ENCODE measurements at regions not wholly inside any gene's neighbourhood (a gene's known extent, or its start where the extent isn't known, plus 50 kb on each side); places are given as distances from the start of the nearest gene placed in this dataset.

DNA sequence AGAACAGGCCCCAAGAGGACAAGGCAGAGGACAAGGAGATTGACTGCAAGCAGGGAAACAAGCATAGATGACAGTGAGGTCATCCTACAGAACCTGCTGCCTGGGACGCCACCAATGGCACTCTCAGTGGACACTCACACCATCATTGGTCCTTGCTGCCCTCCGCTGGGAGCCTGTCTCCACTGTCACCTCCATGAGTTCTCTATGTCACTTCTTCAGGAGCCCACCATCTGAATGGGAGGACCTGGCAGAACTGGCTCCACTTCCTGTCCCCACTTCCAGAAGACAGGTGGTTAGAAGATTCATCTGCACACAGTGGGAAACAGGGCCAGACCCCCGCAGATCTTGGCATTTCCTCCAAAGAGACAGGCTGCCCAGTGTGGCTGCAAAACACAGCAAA lies 188.9 kb downstream of the HSD17B3 start:
- TF ChIP-seq POLR2A (IDR thresholded peaks at IDR 0.05; ENCODE audit: low read depth) (no peak), POLR2AphosphoS5 (IDR thresholded peaks at IDR 0.05) (no peak), EP300 (IDR thresholded peaks at IDR 0.05) (no peak)
- TF ChIP-seq, protein P1, sequence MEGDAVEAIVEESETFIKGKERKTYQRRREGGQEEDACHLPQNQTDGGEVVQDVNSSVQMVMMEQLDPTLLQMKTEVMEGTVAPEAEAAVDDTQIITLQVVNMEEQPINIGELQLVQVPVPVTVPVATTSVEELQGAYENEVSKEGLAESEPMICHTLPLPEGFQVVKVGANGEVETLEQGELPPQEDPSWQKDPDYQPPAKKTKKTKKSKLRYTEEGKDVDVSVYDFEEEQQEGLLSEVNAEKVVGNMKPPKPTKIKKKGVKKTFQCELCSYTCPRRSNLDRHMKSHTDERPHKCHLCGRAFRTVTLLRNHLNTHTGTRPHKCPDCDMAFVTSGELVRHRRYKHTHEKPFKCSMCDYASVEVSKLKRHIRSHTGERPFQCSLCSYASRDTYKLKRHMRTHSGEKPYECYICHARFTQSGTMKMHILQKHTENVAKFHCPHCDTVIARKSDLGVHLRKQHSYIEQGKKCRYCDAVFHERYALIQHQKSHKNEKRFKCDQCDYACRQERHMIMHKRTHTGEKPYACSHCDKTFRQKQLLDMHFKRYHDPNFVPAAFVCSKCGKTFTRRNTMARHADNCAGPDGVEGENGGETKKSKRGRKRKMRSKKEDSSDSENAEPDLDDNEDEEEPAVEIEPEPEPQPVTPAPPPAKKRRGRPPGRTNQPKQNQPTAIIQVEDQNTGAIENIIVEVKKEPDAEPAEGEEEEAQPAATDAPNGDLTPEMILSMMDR (IDR thresholded peaks at IDR 0.05): no peak

Data from esophagus muscularis mucosa (tissue), 4 donors.